ENCODE measurements at regions not wholly inside any gene's neighbourhood (a gene's known extent, or its start where the extent isn't known, plus 50 kb on each side); places are given as distances from the start of the nearest gene placed in this dataset.
"Not testable (repeated sequence)": the region's sequence is repeated elsewhere in the genome, so short reads cannot be mapped to it uniquely, and the experiment has no call there.

DNA sequence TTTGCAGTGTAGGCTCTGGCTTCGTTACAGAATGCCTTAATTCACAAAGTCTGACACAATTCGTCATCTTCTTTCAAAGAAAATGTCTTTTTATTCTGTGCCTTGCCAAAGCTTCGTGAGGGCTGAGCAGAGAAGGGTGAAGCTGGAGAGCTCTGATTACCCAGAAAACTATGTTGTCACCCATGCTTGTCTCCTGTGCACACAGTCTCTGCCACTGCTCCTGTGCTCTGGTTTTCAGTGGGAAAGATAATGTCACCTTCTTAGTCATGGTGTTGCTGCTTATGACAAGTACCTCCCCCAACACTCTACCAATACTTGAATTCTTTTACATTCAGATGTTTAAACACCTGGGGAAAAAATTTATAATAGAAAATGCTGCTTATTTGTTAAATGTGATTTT is 509.2 kb upstream of the GRM7 start:
- 83 to 100% methylated on average over 1 to 3 of the region's 3 CpGs for WGBS, 2 experiments (ENCODE audit: insufficient coverage in 2 of 2)
- Histone ChIP-seq H3K4me3 (ENCODE audit: extremely low read depth, insufficient read depth, low read length, poor library complexity, severe bottlenecking) (no peak overlapping the region), H3K36me3 (ENCODE audit: control insufficient read depth, insufficient read depth, low read length) (no peaks in the 10 kb centered on the region), H3K4me1 (ENCODE audit: control insufficient read depth, insufficient read depth, low read length, poor library complexity, severe bottlenecking) (peaks cover 4% of the 10 kb centered on the region), H3K27ac (ENCODE audit: low read depth, low read length, severe bottlenecking) (no peak overlapping the region), H3K9me3 (ENCODE audit: control insufficient read depth, low read length) (no peaks in the 10 kb centered on the region)

DNA sequence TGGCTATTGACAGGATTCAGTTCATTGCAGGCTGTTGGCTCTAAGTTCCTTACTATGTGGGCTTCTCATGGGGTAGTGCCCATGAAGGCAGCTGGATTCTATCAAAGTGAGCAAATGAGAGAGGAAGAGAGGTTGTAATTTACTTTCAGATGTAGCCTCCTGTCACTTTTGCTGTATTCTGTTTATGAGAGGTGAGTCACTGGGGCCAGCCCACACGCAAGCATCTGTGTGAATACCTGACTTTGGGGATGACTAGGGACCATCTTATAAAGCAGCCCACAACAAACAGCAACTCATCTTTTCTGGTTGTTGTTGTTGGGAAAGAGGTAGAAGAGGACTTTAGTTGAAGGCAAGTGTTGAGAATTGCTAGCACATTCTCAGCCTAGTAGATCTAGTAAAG is 506.3 kb upstream of the GRM7 start:
- H3K27ac ChIP-seq (ENCODE audit: low read depth, low read length, severe bottlenecking), result no peak overlapping the region
- H3K36me3 ChIP-seq (ENCODE audit: control insufficient read depth, insufficient read depth, low read length), result no peaks in the 10 kb centered on the region
- H3K9me3 ChIP-seq (ENCODE audit: control insufficient read depth, low read length), result no peaks in the 10 kb centered on the region
- peaks cover 4% of the 10 kb centered on the region for H3K4me1 ChIP-seq (ENCODE audit: control insufficient read depth, insufficient read depth, low read length, poor library complexity, severe bottlenecking)
- WGBS, 2 experiments (ENCODE audit: insufficient coverage in 2 of 2), result no CpG with 5 or more reads among the region's 1 CpG
- H3K4me3 ChIP-seq (ENCODE audit: extremely low read depth, insufficient read depth, low read length, poor library complexity, severe bottlenecking), result no peak overlapping the region

DNA sequence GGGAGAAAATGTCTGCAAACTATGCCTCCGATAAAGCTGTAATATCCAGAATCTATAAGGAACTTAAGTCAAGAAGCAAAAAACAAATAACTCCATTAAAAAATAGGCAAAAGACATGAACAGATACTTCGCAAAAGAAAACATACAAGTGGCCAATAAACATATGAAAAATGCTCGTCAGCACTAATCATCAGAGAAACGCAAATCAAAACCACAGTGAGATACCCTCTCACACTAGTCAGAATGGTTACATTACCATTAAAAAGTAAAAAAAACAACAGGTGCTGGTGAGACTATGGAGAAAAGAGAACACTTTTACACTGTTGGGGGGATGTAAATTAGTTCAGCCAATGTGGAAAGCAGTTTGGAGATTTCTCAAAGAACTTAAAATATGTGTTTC is 498.5 kb upstream of the GRM7 start:
- Histone ChIP-seq H3K36me3 (ENCODE audit: control insufficient read depth, insufficient read depth, low read length) (no peaks in the 10 kb centered on the region), H3K9me3 (ENCODE audit: control insufficient read depth, low read length) (no peaks in the 10 kb centered on the region), H3K27ac (ENCODE audit: low read depth, low read length, severe bottlenecking) (no peak overlapping the region), H3K4me1 (ENCODE audit: control insufficient read depth, insufficient read depth, low read length, poor library complexity, severe bottlenecking) (no peaks in the 10 kb centered on the region), H3K4me3 (ENCODE audit: extremely low read depth, insufficient read depth, low read length, poor library complexity, severe bottlenecking) (no peak overlapping the region)
- WGBS, 2 experiments (ENCODE audit: insufficient coverage in 2 of 2), result 74% methylated on average over 3 of the region's 4 CpGs; no CpG with 5 or more reads in 1 of the 2 experiments

DNA sequence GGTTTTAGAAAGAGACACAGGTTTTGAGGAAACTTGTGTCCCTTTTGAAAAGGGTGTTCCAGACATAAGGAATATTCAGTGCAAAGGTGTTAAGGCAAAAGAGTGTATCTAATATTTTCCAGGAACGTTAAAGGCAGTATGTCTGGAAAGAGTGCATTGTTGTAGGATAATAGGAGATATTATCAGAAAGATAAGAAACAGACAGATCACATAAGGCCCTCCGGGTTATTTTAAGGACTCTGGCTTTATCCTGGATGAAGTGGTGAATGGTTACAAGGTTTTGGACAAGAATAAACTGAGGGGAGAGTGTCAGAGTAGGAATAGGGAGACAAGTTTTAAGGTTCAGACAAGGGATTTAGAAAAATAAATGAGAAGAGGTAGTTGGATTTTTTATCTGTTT is 493.7 kb upstream of the GRM7 start:
- Histone ChIP-seq H3K4me1 (ENCODE audit: control insufficient read depth, insufficient read depth, low read length, poor library complexity, severe bottlenecking) (no peaks in the 10 kb centered on the region), H3K4me3 (ENCODE audit: extremely low read depth, insufficient read depth, low read length, poor library complexity, severe bottlenecking) (no peak overlapping the region), H3K9me3 (ENCODE audit: control insufficient read depth, low read length) (no peaks in the 10 kb centered on the region), H3K27ac (ENCODE audit: low read depth, low read length, severe bottlenecking) (no peak overlapping the region), H3K36me3 (ENCODE audit: control insufficient read depth, insufficient read depth, low read length) (no peaks in the 10 kb centered on the region)
- 81 to 91% methylated on average over 2 of the region's 2 CpGs for WGBS, 2 experiments (ENCODE audit: insufficient coverage in 2 of 2)

DNA sequence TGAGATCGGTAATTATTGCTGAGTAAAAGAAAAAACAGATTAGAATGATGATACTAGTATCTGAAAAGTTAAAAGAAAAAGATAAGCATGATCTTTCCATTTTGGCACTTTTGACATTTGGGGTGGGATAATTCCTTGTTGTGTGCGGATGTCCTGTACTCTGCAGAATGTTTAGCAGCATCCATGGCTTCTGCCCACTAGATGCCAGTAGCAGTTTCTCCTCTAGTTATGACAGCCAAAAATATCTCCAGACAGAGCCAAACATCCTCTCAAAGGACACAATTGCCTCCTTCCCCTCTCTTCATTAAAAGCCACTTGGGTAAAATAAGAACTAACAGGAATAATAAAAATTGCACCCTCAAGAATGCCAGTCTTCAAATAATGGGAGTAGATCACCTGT is 468.8 kb upstream of the GRM7 start:
- WGBS, 2 experiments (ENCODE audit: insufficient coverage in 2 of 2), result 66 to 100% methylated on average over 1 to 2 of the region's 2 CpGs
- Histone ChIP-seq H3K27ac (ENCODE audit: low read depth, low read length, severe bottlenecking) (no peak overlapping the region), H3K4me1 (ENCODE audit: control insufficient read depth, insufficient read depth, low read length, poor library complexity, severe bottlenecking) (no peaks in the 10 kb centered on the region), H3K9me3 (ENCODE audit: control insufficient read depth, low read length) (no peaks in the 10 kb centered on the region), H3K4me3 (ENCODE audit: extremely low read depth, insufficient read depth, low read length, poor library complexity, severe bottlenecking) (no peak overlapping the region), H3K36me3 (ENCODE audit: control insufficient read depth, insufficient read depth, low read length) (no peaks in the 10 kb centered on the region)

DNA sequence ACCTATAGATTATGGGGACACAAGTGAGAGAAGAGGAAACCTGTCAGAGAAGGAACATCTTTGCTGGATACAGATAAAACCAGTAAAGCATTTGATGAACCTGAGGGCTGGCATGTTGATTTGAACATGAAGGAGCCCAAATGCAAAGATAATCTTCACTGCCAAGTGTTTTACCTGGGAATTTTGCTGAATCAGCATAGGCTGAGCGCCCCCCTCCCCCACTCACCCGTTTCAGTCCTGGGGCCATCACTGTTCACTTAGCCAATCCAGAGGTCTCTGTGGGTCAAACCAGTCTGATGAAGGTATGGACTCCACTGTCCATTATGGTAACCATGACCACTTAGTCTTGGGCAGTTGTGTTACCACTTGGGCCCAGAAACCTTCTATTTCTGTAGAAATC is 466.0 kb upstream of the GRM7 start:
- H3K9me3 ChIP-seq (ENCODE audit: control insufficient read depth, low read length), result no peaks in the 10 kb centered on the region
- H3K36me3 ChIP-seq (ENCODE audit: control insufficient read depth, insufficient read depth, low read length), result no peaks in the 10 kb centered on the region
- H3K4me3 ChIP-seq (ENCODE audit: extremely low read depth, insufficient read depth, low read length, poor library complexity, severe bottlenecking), result no peak overlapping the region
- no peak overlapping the region for H3K27ac ChIP-seq (ENCODE audit: low read depth, low read length, severe bottlenecking)
- H3K4me1 ChIP-seq (ENCODE audit: control insufficient read depth, insufficient read depth, low read length, poor library complexity, severe bottlenecking), result no peaks in the 10 kb centered on the region
- 89 to 90% methylated on average over 2 of the region's 2 CpGs for WGBS, 2 experiments (ENCODE audit: insufficient coverage in 2 of 2)

DNA sequence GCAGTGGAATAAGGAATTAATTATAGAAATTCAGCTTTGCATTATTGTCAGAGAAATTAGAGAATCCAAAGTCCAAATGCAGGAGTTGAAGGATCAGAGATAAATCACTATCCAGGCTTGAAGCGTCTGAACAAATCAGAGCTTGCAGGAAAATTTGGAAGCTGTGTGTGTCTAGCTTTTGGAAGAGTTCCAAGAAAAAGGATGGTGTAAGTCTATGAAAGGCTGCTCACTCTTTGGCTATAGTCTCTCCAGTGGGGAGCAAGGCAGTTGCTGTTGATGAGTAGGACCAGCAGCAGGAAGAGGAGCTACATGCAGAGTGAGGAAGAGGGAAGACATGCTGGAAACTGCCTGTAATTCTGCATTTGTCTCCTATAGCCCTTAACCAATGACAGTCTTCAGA is 464.3 kb upstream of the GRM7 start:
- 100% methylated on average over 1 of the region's 1 CpG for WGBS, 2 experiments (ENCODE audit: insufficient coverage in 2 of 2)
- Histone ChIP-seq H3K36me3 (ENCODE audit: control insufficient read depth, insufficient read depth, low read length) (no peaks in the 10 kb centered on the region), H3K4me1 (ENCODE audit: control insufficient read depth, insufficient read depth, low read length, poor library complexity, severe bottlenecking) (no peaks in the 10 kb centered on the region), H3K9me3 (ENCODE audit: control insufficient read depth, low read length) (no peaks in the 10 kb centered on the region), H3K27ac (ENCODE audit: low read depth, low read length, severe bottlenecking) (no peak overlapping the region), H3K4me3 (ENCODE audit: extremely low read depth, insufficient read depth, low read length, poor library complexity, severe bottlenecking) (no peak overlapping the region)

DNA sequence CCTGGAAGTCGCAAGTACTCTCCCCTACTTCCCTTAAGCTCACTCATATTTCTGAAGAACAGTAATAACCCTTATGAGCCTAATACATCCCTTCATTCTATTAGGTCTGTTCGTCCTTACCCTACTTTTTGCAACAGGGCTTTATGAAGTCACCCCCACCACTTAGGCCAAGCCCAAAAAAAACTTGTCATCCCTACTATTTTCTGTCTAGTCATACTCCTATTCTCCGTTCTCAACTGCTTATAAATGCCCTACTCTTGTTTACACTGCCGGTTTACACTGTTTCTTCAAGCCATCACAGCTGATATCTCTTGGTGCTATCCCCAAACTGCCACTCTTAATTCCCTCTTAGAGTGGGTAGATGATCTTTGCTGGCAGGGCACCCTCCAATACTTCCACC is 458.2 kb upstream of the GRM7 start:
- 100% methylated on average over 1 of the region's 4 CpGs; no CpG with 5 or more reads in 1 of the 2 experiments for WGBS, 2 experiments (ENCODE audit: insufficient coverage in 2 of 2)
- H3K36me3 ChIP-seq (ENCODE audit: control insufficient read depth, insufficient read depth, low read length); H3K4me1 ChIP-seq (ENCODE audit: control insufficient read depth, insufficient read depth, low read length, poor library complexity, severe bottlenecking); H3K27ac ChIP-seq (ENCODE audit: low read depth, low read length, severe bottlenecking); H3K4me3 ChIP-seq (ENCODE audit: extremely low read depth, insufficient read depth, low read length, poor library complexity, severe bottlenecking); H3K9me3 ChIP-seq (ENCODE audit: control insufficient read depth, low read length): not testable (repeated sequence)

DNA sequence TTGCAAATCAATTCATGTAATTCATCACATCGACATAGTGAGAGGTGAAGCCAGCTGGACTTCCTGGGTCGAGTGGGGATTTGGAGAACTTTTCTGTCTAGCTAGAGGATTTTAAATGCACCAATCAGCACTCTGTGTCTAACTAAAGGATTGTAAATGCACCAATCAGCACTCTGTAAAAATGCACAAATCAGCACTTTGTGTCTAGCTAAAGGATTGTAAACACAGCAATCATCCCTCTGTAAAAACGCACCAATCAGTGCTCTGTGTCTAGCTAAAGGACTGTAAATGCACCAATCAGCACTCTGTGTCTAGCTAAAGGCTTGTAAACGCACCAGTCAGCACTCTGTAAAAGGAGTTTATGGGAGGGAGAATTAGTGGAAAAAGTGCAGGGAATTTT is 454.0 kb upstream of the GRM7 start:
- not testable (repeated sequence) for H3K27ac ChIP-seq (ENCODE audit: low read depth, low read length, severe bottlenecking); H3K9me3 ChIP-seq (ENCODE audit: control insufficient read depth, low read length); H3K36me3 ChIP-seq (ENCODE audit: control insufficient read depth, insufficient read depth, low read length); H3K4me1 ChIP-seq (ENCODE audit: control insufficient read depth, insufficient read depth, low read length, poor library complexity, severe bottlenecking); H3K4me3 ChIP-seq (ENCODE audit: extremely low read depth, insufficient read depth, low read length, poor library complexity, severe bottlenecking)
- WGBS, 2 experiments (ENCODE audit: insufficient coverage in 2 of 2), result 88 to 89% methylated on average over 1 to 3 of the region's 4 CpGs

DNA sequence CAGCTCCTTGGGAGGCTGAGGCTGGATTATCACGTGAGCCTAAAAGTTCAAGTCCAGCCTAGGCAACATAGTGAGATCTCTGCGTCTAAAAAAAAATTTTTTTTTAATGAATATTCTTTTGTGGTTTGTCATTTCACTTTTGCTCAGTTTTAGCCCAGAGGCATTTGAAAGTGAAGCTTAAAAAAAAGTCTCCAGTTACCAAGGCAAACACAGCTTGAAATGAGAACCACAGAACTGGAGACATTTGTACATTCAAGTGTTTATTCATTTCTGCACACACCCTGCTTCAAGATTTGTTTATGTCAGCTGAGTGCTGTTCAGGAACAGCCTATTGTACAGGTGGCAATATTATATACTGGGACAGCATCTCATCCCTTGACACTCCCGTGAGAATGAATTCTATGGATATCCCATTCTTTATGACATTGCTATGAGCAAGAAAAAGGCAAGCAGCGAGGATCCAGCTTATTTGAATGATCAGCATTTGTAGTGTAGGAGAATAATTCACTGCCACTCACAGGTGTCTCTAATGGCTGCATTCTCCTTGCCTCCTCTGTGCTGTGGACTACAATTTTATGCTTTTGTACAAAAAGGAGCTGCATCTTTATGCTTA is 444.8 kb upstream of the GRM7 start:
- H3K9me3 ChIP-seq (ENCODE audit: control insufficient read depth, low read length), result no peaks in the 10 kb centered on the region
- no peaks in the 10 kb centered on the region for H3K36me3 ChIP-seq (ENCODE audit: control insufficient read depth, insufficient read depth, low read length)
- no peak overlapping the region for H3K4me3 ChIP-seq (ENCODE audit: extremely low read depth, insufficient read depth, low read length, poor library complexity, severe bottlenecking)
- no peak overlapping the region for H3K27ac ChIP-seq (ENCODE audit: low read depth, low read length, severe bottlenecking)
- no peaks in the 10 kb centered on the region for H3K4me1 ChIP-seq (ENCODE audit: control insufficient read depth, insufficient read depth, low read length, poor library complexity, severe bottlenecking)
- 70 to 100% methylated on average over 1 to 3 of the region's 4 CpGs for WGBS, 2 experiments (ENCODE audit: insufficient coverage in 2 of 2)

DNA sequence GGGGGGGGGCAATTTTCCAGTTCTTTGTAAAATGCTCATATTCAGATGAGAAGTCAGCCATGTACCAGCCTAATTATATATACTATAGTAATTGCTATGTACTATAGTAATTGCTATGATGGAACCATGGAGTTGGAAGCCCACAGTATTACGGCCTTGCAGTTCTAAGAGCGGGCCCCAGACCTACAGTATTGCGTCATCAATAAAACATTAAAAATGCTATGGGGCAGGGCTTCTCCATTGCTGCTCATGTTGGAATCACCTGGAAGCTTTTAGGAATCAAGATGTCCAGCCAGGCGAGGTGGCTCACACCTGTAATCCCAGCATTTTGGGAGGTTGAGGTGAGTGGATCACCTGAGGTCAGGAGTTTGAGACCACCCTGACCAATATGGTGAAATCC is 443.7 kb upstream of the GRM7 start:
- Histone ChIP-seq H3K9me3 (ENCODE audit: control insufficient read depth, low read length) (no peaks in the 10 kb centered on the region), H3K4me1 (ENCODE audit: control insufficient read depth, insufficient read depth, low read length, poor library complexity, severe bottlenecking) (no peaks in the 10 kb centered on the region), H3K36me3 (ENCODE audit: control insufficient read depth, insufficient read depth, low read length) (no peaks in the 10 kb centered on the region), H3K27ac (ENCODE audit: low read depth, low read length, severe bottlenecking) (no peak overlapping the region), H3K4me3 (ENCODE audit: extremely low read depth, insufficient read depth, low read length, poor library complexity, severe bottlenecking) (no peak overlapping the region)
- 100% methylated on average over 3 of the region's 4 CpGs; no CpG with 5 or more reads in 1 of the 2 experiments for WGBS, 2 experiments (ENCODE audit: insufficient coverage in 2 of 2)

Data from mesodermal cell (in vitro differentiated cells).